Neural cell (in vitro differentiated cells): ENCODE measurements at regions not wholly inside any gene's neighbourhood (a gene's known extent, or its start where the extent isn't known, plus 50 kb on each side); places are given as distances from the start of the nearest gene placed in this dataset.

Experiments
- H2AFZ ChIP-seq: fragments of 200-600, 300-800 bp; sonication (generic), shearing (Covaris generic); 2 replicates; pipeline ENCODE4 v1.6.0; 2014; ENCODE audit warnings: low read depth, mild to moderate bottlenecking, antibody characterized with exemption, low read length, moderate library complexity
- H3F3A ChIP-seq: fragments of 200-600 bp; shearing (Covaris generic); 2 replicates; pipeline ENCODE4 v1.6.1; 2016; ENCODE audit warnings: mild to moderate bottlenecking, moderate library complexity, mixed read lengths, antibody characterized with exemption, low read length; ENCODE audit not compliant: insufficient read depth, poor library complexity, severe bottlenecking
- H3K27ac ChIP-seq: fragments of 200-600, 300-800 bp; sonication (generic), shearing (Covaris generic); 2 replicates; pipeline ENCODE4 v1.5.1; 2014; ENCODE audit warnings: mild to moderate bottlenecking, low read length, moderate library complexity
- H3K27me3 ChIP-seq: fragments of 300-800, 200-600 bp; sonication (generic), shearing (Covaris generic); 2 replicates; pipeline ENCODE4 v1.6.0; 2014; ENCODE audit warnings: mild to moderate bottlenecking, low read depth, low read length, moderate library complexity; ENCODE audit not compliant: insufficient read depth
- H3K36me3 ChIP-seq: fragments of 300-800, 200-600 bp; sonication (generic), shearing (Covaris generic); 2 replicates; pipeline ENCODE4 v1.5.1; 2014; ENCODE audit warnings: mild to moderate bottlenecking, antibody characterized with exemption, low read length, moderate library complexity; ENCODE audit not compliant: insufficient read depth
- H3K4me2 ChIP-seq: fragments of 300-800, 200-600 bp; sonication (generic), shearing (Covaris generic); 2 replicates; pipeline ENCODE4 v1.6.0; 2014; ENCODE audit warnings: mild to moderate bottlenecking, low read length
- H3K4me3 ChIP-seq: fragments of 300-800, 200-600 bp; sonication (generic), shearing (Covaris generic); 2 replicates; pipeline ENCODE4 v1.5.1; 2014; ENCODE audit warnings: mild to moderate bottlenecking, low read length, moderate library complexity
- H3K79me2 ChIP-seq: fragments of 200-600 bp; shearing (Covaris generic); replicated peaks from 2 replicates; pipeline ENCODE4 v1.6.0; 2014; ENCODE audit warnings: mild to moderate bottlenecking, low read length, moderate library complexity; ENCODE audit not compliant: insufficient read depth
- H3K9ac ChIP-seq: fragments of 300-800, 200-600 bp; sonication (generic), shearing (Covaris generic); 2 replicates; pipeline ENCODE4 v1.6.1; 2016; ENCODE audit warnings: mild to moderate bottlenecking, low read length, mixed read lengths
- H3K9me2 ChIP-seq: fragments of 200-600 bp; shearing (Covaris generic); 2 replicates; pipeline ENCODE4 v1.6.1; 2016; ENCODE audit warnings: mild to moderate bottlenecking, low read length, mixed read lengths; ENCODE audit not compliant: insufficient read depth
- H3K9me3 ChIP-seq: fragments of 200-600, 300-800 bp; sonication (generic), shearing (Covaris generic); 2 replicates; pipeline ENCODE4 v1.6.1; 2016; ENCODE audit warnings: mild to moderate bottlenecking, mixed run types, low read length, moderate library complexity, mixed read lengths
- H4K20me1 ChIP-seq: fragments of 200-600 bp; shearing (Covaris generic); 2 replicates; pipeline ENCODE4 v1.6.1; 2016; ENCODE audit warnings: mild to moderate bottlenecking, mixed run types; ENCODE audit not compliant: insufficient read depth
- CTCF ChIP-seq: fragments of 450-650 bp; IDR thresholded peaks from 2 replicates; pipeline ENCODE4 v1.5.1; 2014; ENCODE audit warnings: antibody characterized with exemption, mild to moderate bottlenecking, moderate library complexity; ENCODE audit not compliant: poor library complexity, severe bottlenecking
- EP300 ChIP-seq: fragments of 450-650 bp; conservative IDR thresholded peaks from 2 replicates; pipeline ENCODE4 v1.6.1; 2014; ENCODE audit warnings: antibody characterized with exemption, mild to moderate bottlenecking, moderate library complexity; ENCODE audit not compliant: poor library complexity, severe bottlenecking
- EZH2 ChIP-seq: fragments of 200-600, 300-800 bp; shearing (Covaris generic), sonication (generic); IDR thresholded peaks from 2 replicates; pipeline ENCODE4 v1.6.1; 2014; ENCODE audit warnings: antibody characterized with exemption, low read length, borderline replicate concordance, mild to moderate bottlenecking; ENCODE audit not compliant: insufficient read depth, poor library complexity, severe bottlenecking
- MXI1 ChIP-seq: fragments of 450-650 bp; conservative IDR thresholded peaks from 2 replicates; pipeline ENCODE4 v1.6.1; 2014; ENCODE audit warnings: antibody characterized with exemption, mild to moderate bottlenecking; ENCODE audit not compliant: poor library complexity, severe bottlenecking
- POLR2AphosphoS5 ChIP-seq: IDR thresholded peaks from 2 replicates; pipeline ENCODE4 v1.6.1; 2012
- RAD21 ChIP-seq: fragments of 450-650 bp; conservative IDR thresholded peaks from 2 replicates; pipeline ENCODE4 v1.6.1; 2014; ENCODE audit warnings: antibody characterized with exemption, mild to moderate bottlenecking, moderate library complexity
- REST ChIP-seq: IDR thresholded peaks from 2 replicates; pipeline ENCODE4 v1.6.1; 2012; ENCODE audit warnings: borderline replicate concordance
- SMC3 ChIP-seq: fragments of 450-650 bp; conservative IDR thresholded peaks from 2 replicates; pipeline ENCODE4 v1.6.1; 2014; ENCODE audit warnings: antibody characterized with exemption, mild to moderate bottlenecking, moderate library complexity; ENCODE audit not compliant: poor library complexity
- TAF1 ChIP-seq: IDR thresholded peaks from 2 replicates; pipeline ENCODE4 v1.6.1; 2012; ENCODE audit warnings: low read depth

- Histone ChIP-seq H2AFZ (no peak overlapping the region), H3K9me2 (no peaks in the 10 kb centered on the region), H3F3A (peaks cover 4% of the 10 kb centered on the region), H3K27ac (no peak overlapping the region), H3K9me3 (no peaks in the 10 kb centered on the region), H3K4me3 (no peak overlapping the region), H4K20me1 (no peaks in the 10 kb centered on the region), H3K79me2 (no peaks in the 10 kb centered on the region), H3K36me3 (no peaks in the 10 kb centered on the region), H3K27me3 (no peaks in the 10 kb centered on the region), H3K9ac (no peak overlapping the region), H3K4me2 (no peak overlapping the region)
- TF ChIP-seq REST (no peak), EP300 (no peak), EZH2 (no peak), CTCF (no peak), MXI1 (no peak), SMC3 (no peak), RAD21 (no peak), POLR2AphosphoS5 (no peak), TAF1 (no peak)
Measured at GRCh38 chr5:125550274-125550673, 803.8 kb upstream of the ZNF608 start.

- H4K20me1 ChIP-seq = no peaks in the 10 kb centered on the region
- H3F3A ChIP-seq = peaks cover 4% of the 10 kb centered on the region
- no peak overlapping the region for H3K4me2 ChIP-seq
- no peaks in the 10 kb centered on the region for H3K9me2 ChIP-seq
- H3K9me3 ChIP-seq = no peaks in the 10 kb centered on the region
- H2AFZ ChIP-seq = no peak overlapping the region
- H3K36me3 ChIP-seq = no peaks in the 10 kb centered on the region
- H3K4me3 ChIP-seq = no peak overlapping the region
- H3K79me2 ChIP-seq = no peaks in the 10 kb centered on the region
- TF ChIP-seq SMC3 (no peak), TAF1 (no peak), POLR2AphosphoS5 (no peak), EP300 (no peak), MXI1 (no peak), EZH2 (no peak), CTCF (no peak), REST (no peak), RAD21 (no peak)
- no peaks in the 10 kb centered on the region for H3K27me3 ChIP-seq
- no peak overlapping the region for H3K27ac ChIP-seq
- H3K9ac ChIP-seq = no peak overlapping the region
Measured at GRCh38 chr5:125551246-125551645, 804.8 kb upstream of the ZNF608 start.
